HG02840 (cell line): ENCODE measurements at regions not wholly inside any gene's neighbourhood (a gene's known extent, or its start where the extent isn't known, plus 50 kb on each side); places are given as distances from the start of the nearest gene placed in this dataset.

ENCODE experiments used
- ATAC-seq: cut with Tn5 transposase; IDR thresholded peaks from one replicate; pipeline ENCODE4 v1.9.1; 2021; ENCODE audit warnings: mild to moderate bottlenecking, moderate library complexity, moderate number of reproducible peaks; ENCODE audit not compliant: unreplicated experiment, low FRiP score

- ATAC-seq, result no peak
Observed at GRCh38 chr7:25358926-25359325, 130.6 kb upstream of the NPVF start.

GRCh38 chr7:25359471-25360059 is 131.3 kb upstream of the NPVF start:
- no peak for ATAC-seq

DNA sequence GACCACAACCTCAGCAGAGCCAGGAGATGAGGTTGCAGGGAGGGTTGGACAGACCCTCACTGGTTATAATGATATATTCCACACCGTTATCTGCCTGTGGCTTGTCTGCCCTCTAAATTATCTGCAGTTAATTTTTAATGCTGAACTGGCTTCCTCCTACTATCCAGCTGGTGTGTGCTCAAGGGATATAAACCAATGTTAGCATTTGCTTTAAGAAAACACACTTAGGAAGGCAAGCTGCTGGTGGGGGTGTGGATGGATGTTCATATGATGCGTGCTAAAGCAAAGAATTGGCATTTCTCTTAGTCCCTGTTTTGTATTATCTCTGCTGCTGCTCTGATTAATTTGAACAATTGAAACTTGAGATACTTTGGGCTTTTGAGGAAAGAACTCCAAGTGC is 132.2 kb upstream of the NPVF start:
- ATAC-seq, result no peak

DNA sequence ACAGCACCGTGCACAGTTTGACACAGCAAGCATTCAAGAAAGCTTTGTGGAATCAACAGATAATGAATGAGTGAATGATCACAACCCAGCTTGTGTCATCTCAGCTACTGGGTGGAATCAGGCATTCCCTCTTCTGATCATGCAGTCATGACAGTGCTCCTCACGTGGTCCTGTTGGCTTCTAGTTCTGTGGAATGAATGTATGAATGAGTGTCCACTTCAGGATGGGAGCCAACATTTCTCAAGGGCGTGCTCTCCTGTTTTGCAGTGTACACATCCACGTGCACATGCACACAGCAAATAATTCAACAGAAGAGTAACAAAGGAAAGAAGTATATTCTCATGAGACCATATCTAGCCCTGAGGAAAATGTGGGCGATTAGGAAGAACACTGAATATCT is 133.1 kb upstream of the NPVF start:
- ATAC-seq, result no peak

GRCh38 chr7:25361863-25362262 is 133.6 kb upstream of the NPVF start:
- no peak for ATAC-seq

- ATAC-seq, result no peak
Observed at GRCh38 chr7:25368599-25369201, 140.4 kb upstream of the NPVF start.

- ATAC-seq, result no peak
Observed at GRCh38 chr7:25369786-25370185, 141.5 kb upstream of the NPVF start.

DNA sequence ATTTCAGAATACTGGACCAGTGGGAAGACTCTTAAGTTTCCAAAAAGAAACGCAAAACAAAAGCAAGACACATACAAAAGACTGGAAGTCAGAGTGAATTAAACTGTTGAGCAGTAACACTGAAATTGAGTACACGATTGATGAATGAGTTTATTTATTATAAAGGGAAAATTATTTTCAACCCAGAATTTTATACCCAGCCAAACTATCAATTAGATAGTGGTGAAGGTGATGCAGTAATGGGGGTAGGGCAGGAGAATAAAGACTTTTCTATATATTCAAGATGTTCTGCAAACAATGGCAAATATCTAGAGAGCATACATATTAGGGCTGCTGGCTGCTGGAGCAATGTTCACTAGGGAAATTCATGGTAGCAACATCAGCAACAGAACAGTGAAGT is 143.7 kb upstream of the NPVF start:
- ATAC-seq, result no peak

DNA sequence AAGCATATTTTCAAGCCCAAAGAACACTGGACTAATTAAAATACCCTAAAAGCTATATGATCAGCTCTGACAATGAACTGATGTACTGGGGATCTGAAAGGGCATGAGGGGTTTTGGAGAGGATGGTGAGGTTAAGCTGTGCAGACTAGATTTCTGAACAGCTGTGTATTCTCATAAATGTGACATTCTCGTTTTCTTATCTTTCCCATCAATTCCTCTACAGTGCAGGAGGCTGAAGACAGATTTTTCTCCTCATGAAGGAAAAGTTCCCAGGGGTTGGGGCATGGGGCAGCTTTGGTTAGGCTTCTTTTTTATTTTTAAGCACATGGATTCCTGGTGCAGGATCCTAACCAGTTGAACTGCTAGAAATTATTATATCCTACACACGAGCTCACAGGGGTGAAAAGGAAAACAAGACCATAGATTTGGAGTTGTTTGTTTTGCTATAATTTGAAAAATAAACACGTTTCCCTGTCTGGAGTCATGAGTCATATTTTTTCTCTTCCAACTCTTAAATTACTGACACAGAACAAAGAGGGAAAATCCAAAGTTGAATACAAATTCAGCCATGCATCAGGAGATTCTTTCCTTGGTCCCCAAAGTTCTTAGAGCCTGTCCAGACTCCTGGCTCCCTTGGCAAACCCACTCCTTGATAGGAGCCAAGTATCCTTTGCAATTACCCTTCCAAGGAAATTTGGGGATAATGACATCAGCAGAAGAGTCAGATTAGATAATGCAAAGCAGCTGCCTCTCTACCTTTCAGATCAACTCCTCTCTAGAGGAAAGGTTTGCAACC is 147.7 kb upstream of the NPVF start:
- ATAC-seq, result no peak

DNA sequence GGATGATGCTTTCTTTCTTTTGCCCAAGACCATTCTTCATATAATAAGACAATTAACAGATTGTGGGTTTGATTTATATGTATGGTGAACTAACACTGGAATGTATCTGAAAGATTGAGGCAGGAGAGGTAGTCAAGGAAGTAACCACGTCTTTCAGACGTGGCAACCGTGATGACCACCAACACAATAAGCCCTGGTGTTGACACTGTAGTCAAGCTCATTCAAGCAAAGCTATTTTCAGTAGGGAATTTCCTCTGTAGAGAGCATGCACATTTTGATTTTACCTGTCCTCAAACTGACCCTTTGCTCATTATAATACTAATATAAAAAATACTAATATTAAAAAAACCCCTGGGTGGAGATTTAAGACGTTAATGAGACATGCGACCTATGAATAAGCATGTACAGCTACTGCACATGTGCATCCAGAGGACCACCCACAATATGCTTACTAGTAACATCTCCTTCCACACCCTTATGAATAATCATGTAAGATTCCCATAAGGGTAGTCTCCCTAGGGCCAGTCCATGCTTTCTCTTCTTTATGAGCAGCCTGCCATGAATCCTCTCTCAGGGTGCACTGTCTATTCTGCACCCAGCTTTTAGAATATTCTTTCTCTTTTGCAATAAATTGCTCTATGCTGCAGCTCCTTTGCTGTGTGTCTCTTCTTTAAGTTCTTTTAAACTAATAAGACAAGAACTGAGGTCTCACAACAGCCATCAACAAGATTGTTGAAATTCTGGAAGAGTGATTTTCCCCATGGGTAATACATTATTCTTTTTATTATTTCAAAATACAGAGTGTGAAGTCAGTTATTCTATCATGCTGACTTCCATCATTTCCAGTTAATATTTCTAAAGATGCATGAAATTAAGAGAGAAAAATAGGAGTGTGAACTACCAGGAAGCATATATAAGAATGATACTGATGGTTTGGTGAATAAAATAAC is 151.3 kb upstream of the NPVF start:
- ATAC-seq, result no peak

- ATAC-seq, result no peak
Observed at GRCh38 chr7:25381818-25382589, 153.7 kb upstream of the NPVF start.

- ATAC-seq, result no peak
Observed at GRCh38 chr7:25382869-25383268, 154.6 kb upstream of the NPVF start.

DNA sequence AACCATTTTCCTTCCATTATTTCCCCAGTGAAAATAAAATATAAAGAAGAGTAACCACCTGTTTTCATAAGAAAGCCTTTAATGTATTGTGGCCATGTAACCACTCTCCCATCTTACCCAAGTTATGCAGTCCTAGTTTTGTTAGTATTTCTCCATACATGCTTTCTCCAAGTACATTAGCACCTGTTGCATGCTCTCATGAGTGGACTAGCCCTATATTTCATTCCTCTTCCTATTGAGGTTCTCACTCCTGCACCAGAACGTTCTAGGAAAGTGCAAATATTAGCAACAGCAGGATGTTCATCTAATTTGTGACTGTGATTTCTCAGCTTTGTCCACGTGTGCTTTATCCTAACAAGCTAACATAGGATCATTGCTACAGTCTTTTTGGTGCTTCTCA is 155.1 kb upstream of the NPVF start:
- no peak for ATAC-seq

DNA sequence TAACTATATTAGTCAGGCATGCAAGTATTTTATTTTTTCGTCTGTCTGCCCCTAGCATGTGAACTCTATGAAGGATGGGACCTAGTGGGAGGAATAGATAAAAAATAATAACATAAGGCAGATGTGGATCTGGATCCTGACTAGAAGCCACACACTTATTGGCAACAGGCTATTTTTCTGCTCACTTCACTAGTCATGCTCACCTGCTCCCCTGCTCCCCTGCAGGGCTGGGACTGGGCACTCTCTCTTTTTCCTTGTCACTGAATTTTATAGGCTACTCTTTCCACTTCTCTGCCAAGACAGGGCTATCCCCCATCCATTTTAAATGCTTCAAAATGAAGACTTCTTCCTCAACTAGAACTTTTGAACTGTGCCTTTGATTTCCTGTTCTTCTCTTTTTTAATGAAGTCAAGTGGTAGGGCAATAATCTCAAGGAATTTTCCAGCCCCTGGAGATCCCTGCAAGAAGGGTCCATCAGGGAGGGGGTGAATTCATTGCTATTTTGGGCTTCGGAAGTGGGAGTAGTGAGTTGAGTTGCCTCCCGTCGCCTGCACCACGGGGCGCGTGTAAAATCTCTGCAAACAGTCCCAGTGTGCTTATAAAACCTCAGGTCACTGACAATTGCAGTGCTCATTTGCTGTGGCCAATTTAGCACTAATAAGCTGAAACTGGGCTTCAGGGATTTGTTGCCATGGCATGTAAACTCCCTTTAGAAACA is 156.7 kb upstream of the NPVF start:
- ATAC-seq, result no peak

DNA sequence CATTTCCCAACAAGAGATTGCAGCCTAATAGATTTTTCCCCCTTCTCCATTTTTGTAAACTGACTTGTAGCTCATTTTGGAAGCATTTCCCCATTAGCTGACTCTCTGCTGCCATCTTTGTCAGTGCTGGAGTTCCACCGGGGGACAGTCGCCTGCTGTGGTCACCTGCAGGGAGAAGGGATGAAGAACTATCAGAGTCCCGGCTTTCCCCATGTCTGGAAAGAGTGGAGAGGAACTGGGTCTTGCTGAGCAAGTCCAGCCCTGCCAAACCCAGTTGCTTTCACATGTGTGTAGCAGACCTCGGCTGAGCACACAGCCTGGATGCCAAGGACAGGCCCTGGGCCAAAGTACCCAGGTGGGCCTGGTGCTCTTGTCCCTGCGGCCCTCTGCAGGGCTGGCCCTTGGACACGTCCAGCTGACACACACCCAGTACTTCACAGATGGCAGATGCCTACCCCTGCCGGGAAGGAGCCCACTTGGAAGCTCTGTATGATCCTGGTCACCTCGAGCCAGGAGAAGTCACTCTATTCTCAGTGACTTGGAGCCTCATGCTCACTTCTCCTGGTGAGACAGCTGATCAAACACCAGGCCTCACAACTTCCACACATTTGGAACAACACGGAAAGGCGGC is 157.3 kb upstream of the NPVF start:
- ATAC-seq, result no peak

- no peak for ATAC-seq
Observed at GRCh38 chr7:25386311-25386744, 158.0 kb upstream of the NPVF start.

- ATAC-seq, result no peak
Observed at GRCh38 chr7:25388681-25389080, 160.4 kb upstream of the NPVF start.

DNA sequence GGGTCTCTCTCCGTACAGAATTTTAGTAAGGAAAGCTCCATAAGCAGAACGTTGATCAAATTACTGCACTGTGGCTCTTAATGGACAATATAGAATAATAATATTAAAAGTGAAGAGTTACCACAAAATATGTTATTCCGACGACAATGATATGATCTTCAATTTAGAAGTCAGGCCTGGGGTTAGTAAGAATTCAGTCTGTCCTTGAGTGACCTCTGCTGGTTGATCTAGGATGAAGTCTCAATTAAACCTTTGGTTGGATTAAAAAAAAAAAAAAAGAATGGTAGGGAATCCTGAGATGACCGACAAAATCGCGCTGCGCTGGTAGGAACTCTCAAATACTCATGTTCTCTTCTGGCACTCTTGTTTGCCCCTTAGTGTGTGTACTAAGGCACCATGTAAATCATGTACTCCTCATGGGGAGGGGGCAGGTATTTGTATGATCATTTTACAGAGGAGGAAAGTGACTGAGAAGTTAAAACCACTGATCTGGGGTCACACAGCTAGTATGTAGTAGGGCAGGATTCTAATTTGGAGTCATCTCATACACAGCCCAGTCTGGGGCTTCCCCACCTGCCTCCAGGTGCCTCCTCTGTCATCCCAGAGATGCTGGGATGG is 161.3 kb upstream of the NPVF start:
- no peak for ATAC-seq
